Coronary artery (tissue), 2 donors: ENCODE measurements at regions not wholly inside any gene's neighbourhood (a gene's known extent, or its start where the extent isn't known, plus 50 kb on each side); places are given as distances from the start of the nearest gene placed in this dataset.
"Not testable (repeated sequence)": the region's sequence is repeated elsewhere in the genome, so short reads cannot be mapped to it uniquely, and the experiment has no call there.

Experiments used
- DNase-seq: peaks from one replicate; pipeline ENCODE4 v3.0.0-alpha.2; 2017; ENCODE audit warnings: low spot score
- H3K27ac ChIP-seq, 2 donors: fragments of 200-600 bp; sonication (generic); one replicate each; pipeline ENCODE4 v1.5.1; 2016 to 2019
- H3K4me3 ChIP-seq: fragments of 200-600 bp; sonication (generic); 2 replicates; pipeline ENCODE4 v1.5.1; 2016; ENCODE audit warnings: mild to moderate bottlenecking, moderate library complexity
- CTCF ChIP-seq: fragments of 200-600 bp; sonication (generic); IDR thresholded peaks from one replicate; pipeline ENCODE4 v1.5.1; 2019; ENCODE audit warnings: antibody characterized with exemption

GRCh38 chr13:55576389-55576788 is 1564.3 kb upstream of the PRR20A start:
- Histone ChIP-seq H3K4me3 (no peak overlapping the region), H3K27ac (no peak overlapping the region)
- no peak for TF ChIP-seq CTCF
- DNase-seq = no peak

GRCh38 chr13:55577082-55577846 is 1563.5 kb upstream of the PRR20A start:
- TF ChIP-seq CTCF = no peak
- no peak overlapping the region for H3K27ac ChIP-seq
- no peak for DNase-seq
- H3K4me3 ChIP-seq = no peak overlapping the region

- no peak for TF ChIP-seq CTCF
- H3K27ac ChIP-seq = no peak overlapping the region
- DNase-seq = no peak
- H3K4me3 ChIP-seq = no peak overlapping the region
Observed at GRCh38 chr13:55577847-55578210, 1562.9 kb upstream of the PRR20A start.

DNA sequence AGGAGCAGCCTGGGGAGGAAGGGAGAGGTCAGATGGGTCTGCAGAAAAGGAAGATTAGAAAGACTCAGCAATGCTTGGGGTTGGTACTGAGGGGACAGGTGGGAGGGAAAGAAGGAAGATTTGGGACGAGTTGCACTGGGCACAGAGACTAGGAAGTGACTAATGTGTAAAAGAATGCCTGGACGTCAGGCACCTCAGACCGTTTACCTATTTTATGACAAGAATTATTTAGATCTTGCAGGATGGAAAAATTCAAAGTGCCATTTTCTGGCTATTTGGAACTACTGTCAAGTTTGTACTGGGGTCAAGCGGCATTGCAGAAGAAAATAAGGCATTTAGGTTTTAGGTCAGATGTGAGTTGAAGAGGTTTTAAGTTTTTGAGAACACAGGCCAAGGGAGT is 1558.4 kb upstream of the PRR20A start:
- not testable (repeated sequence) for DNase-seq, H3K27ac ChIP-seq, H3K4me3 ChIP-seq

GRCh38 chr13:55583953-55584593 is 1556.6 kb upstream of the PRR20A start:
- DNase-seq = no peak
- Histone ChIP-seq H3K4me3 (no peak overlapping the region), H3K27ac (no peak overlapping the region)
- TF ChIP-seq CTCF = no peak

GRCh38 chr13:55602784-55603183 is 1537.9 kb upstream of the PRR20A start:
- Histone ChIP-seq H3K27ac (no peak overlapping the region), H3K4me3 (no peak overlapping the region)
- no peak for DNase-seq
- no peak for TF ChIP-seq CTCF

DNA sequence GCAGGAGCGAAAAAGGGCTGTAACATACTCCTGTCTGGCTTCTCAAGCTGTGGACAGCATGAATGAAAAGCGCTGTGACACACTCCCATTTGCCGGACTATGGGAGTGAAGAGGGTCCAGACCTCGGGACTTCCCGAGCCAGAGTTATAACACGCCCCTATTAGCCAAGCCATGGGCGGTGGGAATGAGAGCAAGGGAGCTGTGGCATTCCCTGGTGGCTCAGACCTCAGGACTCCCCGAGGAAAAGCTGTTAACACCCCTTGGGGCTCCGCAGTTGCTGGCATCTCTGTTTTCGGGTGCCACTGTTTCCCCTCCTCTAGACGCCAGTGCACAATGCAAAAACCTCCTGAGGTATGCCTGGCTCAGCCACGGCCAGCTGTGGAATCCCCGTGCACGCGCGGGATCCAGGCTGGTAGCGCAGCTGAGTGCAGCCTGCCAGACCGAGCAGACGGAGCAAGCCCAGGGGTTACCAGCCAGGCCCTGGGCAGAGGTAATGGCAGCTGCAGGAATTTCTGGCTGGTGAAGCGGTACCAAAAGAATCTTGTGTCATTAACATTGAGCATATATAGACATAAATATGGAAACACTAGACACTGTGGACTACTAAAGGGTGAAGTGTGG is 1534.6 kb upstream of the PRR20A start:
- H3K4me3 ChIP-seq = no peak overlapping the region
- TF ChIP-seq CTCF = no peak

More for the DNA sequence above, 1534.6 kb upstream of the PRR20A start:
- no peak overlapping the region for H3K27ac ChIP-seq
- no peak for DNase-seq
